Aorta (tissue), 5 donors: ENCODE measurements at regions not wholly inside any gene's neighbourhood (a gene's known extent, or its start where the extent isn't known, plus 50 kb on each side); places are given as distances from the start of the nearest gene placed in this dataset.
"Not testable (repeated sequence)": the region's sequence is repeated elsewhere in the genome, so short reads cannot be mapped to it uniquely, and the experiment has no call there.

Experiments
- ATAC-seq: fragments of 200-7000 bp; cut with Tn5 transposase; one replicate; pipeline ENCODE4 v1.9.1; 2022; ENCODE audit warnings: moderate library complexity; ENCODE audit not compliant: low FRiP score
- DNase-seq, 2 donors: peaks; one replicate each; pipeline ENCODE4 v3.0.0-alpha.2; 2020
- H3K27ac ChIP-seq, 2 donors: one replicate each; pipeline ENCODE4 v1.5.1; 2013; ENCODE audit warnings: low read length in 2 of 2, mild to moderate bottlenecking in 2 of 2, moderate library complexity in 2 of 2, control low read depth in 1 of 2, inconsistent platforms in 1 of 2, low read depth in 1 of 2
- H3K27me3 ChIP-seq, 2 donors: one replicate each; pipeline ENCODE4 v1.6.1; 2013; ENCODE audit warnings: control low read depth in 1 of 2, low read length in 1 of 2, mild to moderate bottlenecking in 1 of 2, moderate library complexity in 1 of 2; ENCODE audit not compliant: insufficient read depth in 2 of 2, control insufficient read depth in 1 of 2
- H3K36me3 ChIP-seq, 2 donors: one replicate each; pipeline ENCODE4 v1.6.1; 2013; ENCODE audit warnings: control low read depth in 1 of 2, low read length in 1 of 2, mild to moderate bottlenecking in 1 of 2; ENCODE audit not compliant: insufficient read depth in 2 of 2, control insufficient read depth in 1 of 2
- H3K4me1 ChIP-seq, 2 donors: one replicate each; pipeline ENCODE4 v1.6.1; 2013; ENCODE audit warnings: low read length in 2 of 2, control low read depth in 1 of 2, mild to moderate bottlenecking in 1 of 2, moderate library complexity in 1 of 2; ENCODE audit not compliant: insufficient read depth in 2 of 2, control insufficient read depth in 1 of 2
- H3K4me3 ChIP-seq, 2 donors: one replicate each; pipeline ENCODE4 v1.5.1; 2013; ENCODE audit warnings: low read length in 2 of 2, control low read depth in 1 of 2, mild to moderate bottlenecking in 1 of 2
- H3K9me3 ChIP-seq: one replicate; pipeline ENCODE4 v1.6.1; 2013; ENCODE audit warnings: mild to moderate bottlenecking, low read length; ENCODE audit not compliant: control insufficient read depth
- WGBS, 2 donors: extraction: QIAGEN DNeasy Blood & Tissue Kit; methylation state at CpG; one replicate each; pipeline ENCODE4 v1.1.7; 2013; 5-methylcytosine and 5-hydroxymethylcytosine counted together
- intact Hi-C, 2 donors: fragments of 100-400 bp; cut with DNase I; formaldehyde crosslinking; loops; one replicate each; pipeline versions ENCODE4 v1.14.2 to v1.15.0; 2022
- donor health status: healthy with polysubstance abuse.
- donor health status: Bipolar disorder and iron deficiency.
- donor health status: DM: no; HTN: no; CAD: no.
- donor health status: DM: no; HTN: no; CAD: no.
- donor health status: DM: yes; HTN: yes; CAD: no.

- 80% methylated on average over 3 of the region's 3 CpGs for WGBS, 2 donors
- intact Hi-C loops, result no loop called here
- no peaks in the 10 kb centered on the region for H3K36me3 ChIP-seq
- no peak overlapping the region for H3K4me3 ChIP-seq
- no peak overlapping the region for H3K27ac ChIP-seq
- no peak for ATAC-seq
- H3K27me3 ChIP-seq, result no peaks in the 10 kb centered on the region
- no peaks in the 10 kb centered on the region for H3K4me1 ChIP-seq
- H3K9me3 ChIP-seq, result no peaks in the 10 kb centered on the region
- no peak for DNase-seq
Measured at GRCh38 chr3:101117465-101117864, 124.2 kb upstream of the ABI3BP start.

GRCh38 chr3:101110295-101110694 is 117.1 kb upstream of the ABI3BP start:
- H3K27me3 ChIP-seq, H3K9me3 ChIP-seq, DNase-seq, H3K36me3 ChIP-seq, H3K27ac ChIP-seq, ATAC-seq, H3K4me1 ChIP-seq, H3K4me3 ChIP-seq, intact Hi-C loops: not testable (repeated sequence)
- 79 to 92% methylated on average over 3 of the region's 3 CpGs for WGBS, 2 donors

GRCh38 chr3:101104321-101104720 is 111.1 kb upstream of the ABI3BP start:
- Histone ChIP-seq H3K36me3 (no peaks in the 10 kb centered on the region), H3K4me1 (no peaks in the 10 kb centered on the region), H3K9me3 (no peaks in the 10 kb centered on the region), H3K27me3 (no peaks in the 10 kb centered on the region), H3K27ac (no peak overlapping the region), H3K4me3 (no peak overlapping the region)
- no peak for ATAC-seq
- intact Hi-C loops, result no loop called here
- no peak for DNase-seq
- 11 to 21% methylated on average over 1 of the region's 1 CpG for WGBS, 2 donors

GRCh38 chr3:101102678-101103296 is 109.6 kb upstream of the ABI3BP start:
- no peaks in the 10 kb centered on the region for H3K27me3 ChIP-seq
- DNase-seq (no peak), ATAC-seq (no peak)
- no peak overlapping the region for H3K4me3 ChIP-seq
- no peak overlapping the region for H3K27ac ChIP-seq
- WGBS, 2 donors, result 25 to 39% methylated on average over 4 of the region's 4 CpGs
- H3K36me3 ChIP-seq, result no peaks in the 10 kb centered on the region
- H3K4me1 ChIP-seq, result no peaks in the 10 kb centered on the region
- H3K9me3 ChIP-seq, result no peaks in the 10 kb centered on the region
- intact Hi-C loops, result no loop called here

- Histone ChIP-seq H3K4me1 (no peaks in the 10 kb centered on the region), H3K36me3 (no peaks in the 10 kb centered on the region), H3K27me3 (no peaks in the 10 kb centered on the region), H3K4me3 (no peak overlapping the region), H3K27ac (no peak overlapping the region), H3K9me3 (no peaks in the 10 kb centered on the region)
- ATAC-seq (no peak), DNase-seq (no peak)
- WGBS, 2 donors, result 44 to 95% methylated on average over 2 of the region's 2 CpGs
- intact Hi-C loops, result no loop called here
Measured at GRCh38 chr3:101100361-101101009, 107.3 kb upstream of the ABI3BP start.

GRCh38 chr3:101099791-101100190 is 106.6 kb upstream of the ABI3BP start:
- Histone ChIP-seq H3K27ac (no peak overlapping the region), H3K27me3 (no peaks in the 10 kb centered on the region), H3K9me3 (no peaks in the 10 kb centered on the region), H3K4me3 (no peak overlapping the region), H3K4me1 (no peaks in the 10 kb centered on the region), H3K36me3 (no peaks in the 10 kb centered on the region)
- 93 to 95% methylated on average over 3 of the region's 3 CpGs for WGBS, 2 donors
- no peak for ATAC-seq
- intact Hi-C loops, result no loop called here
- DNase-seq, result no peak

- no peaks in the 10 kb centered on the region for H3K27me3 ChIP-seq
- intact Hi-C loops, result no loop called here
- no peaks in the 10 kb centered on the region for H3K4me1 ChIP-seq
- WGBS, 2 donors, result 97% methylated on average over 2 of the region's 2 CpGs
- DNase-seq (no peak), ATAC-seq (no peak)
- H3K9me3 ChIP-seq, result no peaks in the 10 kb centered on the region
- H3K36me3 ChIP-seq, result no peaks in the 10 kb centered on the region
- no peak overlapping the region for H3K4me3 ChIP-seq
- no peak overlapping the region for H3K27ac ChIP-seq
Measured at GRCh38 chr3:101096444-101096843, 103.2 kb upstream of the ABI3BP start.

- intact Hi-C loops, result no loop called here
- no peaks in the 10 kb centered on the region for H3K27me3 ChIP-seq
- DNase-seq, result no peak
- no peak for ATAC-seq
- no peak overlapping the region for H3K27ac ChIP-seq
- no peak overlapping the region for H3K4me3 ChIP-seq
- no peaks in the 10 kb centered on the region for H3K36me3 ChIP-seq
- H3K4me1 ChIP-seq, result no peaks in the 10 kb centered on the region
- no peaks in the 10 kb centered on the region for H3K9me3 ChIP-seq
- 9 to 19% methylated on average over 5 of the region's 5 CpGs for WGBS, 2 donors
Measured at GRCh38 chr3:101095693-101096430, 102.6 kb upstream of the ABI3BP start.

- DNase-seq (no peak), ATAC-seq (no peak)
- Histone ChIP-seq H3K27ac (no peak overlapping the region), H3K36me3 (no peaks in the 10 kb centered on the region), H3K4me1 (no peaks in the 10 kb centered on the region), H3K4me3 (no peak overlapping the region), H3K27me3 (no peaks in the 10 kb centered on the region), H3K9me3 (no peaks in the 10 kb centered on the region)
- 89 to 92% methylated on average over 3 of the region's 3 CpGs for WGBS, 2 donors
- intact Hi-C loops, result no loop called here
Measured at GRCh38 chr3:101091489-101091888, 98.3 kb upstream of the ABI3BP start.
